ENCODE measurements at regions not wholly inside any gene's neighbourhood (a gene's known extent, or its start where the extent isn't known, plus 50 kb on each side); places are given as distances from the start of the nearest gene placed in this dataset.
"Not testable (repeated sequence)": the region's sequence is repeated elsewhere in the genome, so short reads cannot be mapped to it uniquely, and the experiment has no call there.

DNA sequence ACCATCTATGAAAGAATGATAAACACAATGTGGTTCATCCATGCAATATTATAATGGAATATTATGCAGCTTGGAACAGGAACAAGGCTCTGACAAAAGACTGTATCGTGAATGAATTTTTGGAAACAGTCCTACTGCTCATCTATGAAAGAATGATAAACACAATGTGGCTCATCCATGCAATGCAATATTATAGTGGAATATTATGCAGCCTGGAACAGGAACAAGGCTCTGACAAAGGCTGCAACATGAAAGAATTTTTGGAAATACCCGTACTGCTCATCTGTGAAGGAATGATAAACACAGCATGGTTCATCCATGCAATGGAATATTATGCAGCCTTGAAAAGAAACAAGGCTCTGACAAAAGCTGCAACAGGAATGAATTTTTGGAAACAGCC lies 158.8 kb downstream of the CRLF2 start:
- not testable (repeated sequence) for FAIRE-seq

More for the DNA sequence above, 158.8 kb downstream of the CRLF2 start:
- H3K14ac ChIP-seq (ENCODE audit: insufficient read length); H4K91ac ChIP-seq (replicated peaks; ENCODE audit: insufficient read length, low read length); H2BK15ac ChIP-seq (ENCODE audit: low read length); H2BK120ac ChIP-seq (replicated peaks; ENCODE audit: low read depth, low read length); H3K18ac ChIP-seq (ENCODE audit: extremely low read depth, low read length); H3K56ac ChIP-seq (replicated peaks; ENCODE audit: insufficient read length, low read depth, low read length); H4K5ac ChIP-seq (ENCODE audit: insufficient read length, low read depth, low read length); H2AK5ac ChIP-seq (ENCODE audit: low read depth, low read length); H3K4me1 ChIP-seq (replicated peaks in 1 of 4; ENCODE audit: control insufficient read depth in 3 of 4, insufficient read depth in 4 of 4, low read length in 3 of 4); H3K79me1 ChIP-seq (ENCODE audit: low read depth, low read length); H3K79me2 ChIP-seq (ENCODE audit: control insufficient read depth in 1 of 2, insufficient read depth in 2 of 2, low read length in 2 of 2); H3K36me3 ChIP-seq (ENCODE audit: control insufficient read depth in 2 of 4, insufficient read depth in 4 of 4, low read length in 3 of 4); H3K4me2 ChIP-seq (ENCODE audit: insufficient read depth in 1 of 2, low read depth in 2 of 2, low read length in 2 of 2); H2BK5ac ChIP-seq (ENCODE audit: low read depth, low read length); H3K23ac ChIP-seq (ENCODE audit: insufficient read length); H2AFZ ChIP-seq (ENCODE audit: low read length); H4K20me1 ChIP-seq (replicated peaks in 1 of 2; ENCODE audit: control insufficient read depth in 1 of 2, insufficient read depth in 2 of 2, low read length in 2 of 2); H3K4me3 ChIP-seq (ENCODE audit: extremely low read depth in 1 of 4, insufficient read depth in 2 of 4, low read depth in 3 of 4, low read length in 4 of 4); H3K27ac ChIP-seq (ENCODE audit: low read depth, low read length); H3K23me2 ChIP-seq (ENCODE audit: low read depth, low read length); H4K8ac ChIP-seq (ENCODE audit: extremely low read depth, insufficient read depth, low read length); H2BK12ac ChIP-seq (ENCODE audit: low read depth, low read length); DNase-seq (ENCODE audit: low read depth in 1 of 2, low spot score in 2 of 2); H3K27me3 ChIP-seq (replicated peaks in 1 of 4; ENCODE audit: control insufficient read depth in 3 of 4, extremely low read depth in 1 of 4, insufficient read depth in 3 of 4, low read length in 3 of 4); H3K9ac ChIP-seq (replicated peaks in 1 of 4; ENCODE audit: extremely low read depth in 1 of 4, low read depth in 3 of 4, low read length in 3 of 4); POLR2A ChIA-PET (ENCODE audit: partially characterized antibody); H3K4ac ChIP-seq (replicated peaks; ENCODE audit: insufficient read length, low read depth, low read length); H2BK20ac ChIP-seq (ENCODE audit: low read length); CTCF ChIA-PET (ENCODE audit: partially characterized antibody): not testable (repeated sequence)
- H3K9me3 ChIP-seq (ENCODE audit: insufficient read depth in 2 of 2, low read depth in 1 of 2, low read length in 1 of 2): peaks cover 6 to 25% of the 10 kb centered on the region in 2 experiments; a peak in 2 of 4 replicates
- WGBS, 2 experiments (ENCODE audit: extremely low coverage in 1 of 2, insufficient coverage in 1 of 2, insufficient read length in 1 of 2, insufficient replicate concordance in 2 of 2, low coverage in 1 of 2, low lambda C conversion rate in 2 of 2, missing lambda C conversion rate in 1 of 2): 45% methylated on average over 2 of the region's 2 CpGs; no CpG with 5 or more reads in 1 of the 2 experiments

All from H1 (cell line).